GM10248 (cell line): ENCODE measurements at regions not wholly inside any gene's neighbourhood (a gene's known extent, or its start where the extent isn't known, plus 50 kb on each side); places are given as distances from the start of the nearest gene placed in this dataset.
"Not testable (repeated sequence)": the region's sequence is repeated elsewhere in the genome, so short reads cannot be mapped to it uniquely, and the experiment has no call there.

Experiments
- CTCF ChIA-PET: fragments of 300-600 bp; sonication (Branson Sonifier 250); formaldehyde crosslinking; extraction: SDS; loops from one replicate; lab custom pipeline; 2021; ENCODE audit warnings: antibody characterized with exemption; lab: Yijun Ruan, JAX
- POLR2A ChIA-PET: fragments of 350-650 bp; sonication (Branson Sonifier 250); formaldehyde crosslinking; extraction: SDS; loops from one replicate; lab custom pipeline; 2020; ENCODE audit warnings: antibody characterized with exemption; lab: Yijun Ruan, JAX
- DNase-seq: peaks from one replicate; pipeline ENCODE4 v3.0.0; 2012; ENCODE audit errors: extremely low spot score
- TF ChIP-seq, protein P1 (sequence below): IDR thresholded peaks from 2 replicates; pipeline ENCODE4 v1.5.1; 2012; ENCODE audit warnings: mild to moderate bottlenecking, low read depth; ENCODE audit errors: extremely low read depth, missing control alignments, control extremely low read depth

DNA sequence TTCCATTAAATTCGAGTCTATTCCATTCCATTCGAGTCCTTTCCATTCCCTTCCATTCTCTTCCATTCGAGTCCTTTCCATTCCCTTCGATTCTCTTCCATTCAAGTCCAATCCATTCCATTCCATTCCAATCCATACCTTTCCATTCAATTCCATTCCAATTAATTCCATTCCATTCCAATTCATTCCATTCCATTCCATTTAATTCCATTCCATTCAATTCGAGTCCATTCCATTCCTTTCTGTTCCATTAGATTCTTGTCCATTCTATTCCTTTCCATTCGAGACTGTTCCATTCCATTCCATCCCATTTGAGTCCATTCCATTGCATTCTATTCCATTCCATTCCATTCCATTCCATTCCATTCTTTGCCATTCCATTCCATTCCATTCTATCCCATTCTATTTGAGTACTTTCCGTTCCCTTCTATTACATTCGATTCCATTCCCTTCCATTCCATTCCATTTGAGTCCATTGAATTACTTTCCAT, 1130.0 kb downstream of the RPIA start:
- DNase-seq: no peak
- TF ChIP-seq, protein P1, sequence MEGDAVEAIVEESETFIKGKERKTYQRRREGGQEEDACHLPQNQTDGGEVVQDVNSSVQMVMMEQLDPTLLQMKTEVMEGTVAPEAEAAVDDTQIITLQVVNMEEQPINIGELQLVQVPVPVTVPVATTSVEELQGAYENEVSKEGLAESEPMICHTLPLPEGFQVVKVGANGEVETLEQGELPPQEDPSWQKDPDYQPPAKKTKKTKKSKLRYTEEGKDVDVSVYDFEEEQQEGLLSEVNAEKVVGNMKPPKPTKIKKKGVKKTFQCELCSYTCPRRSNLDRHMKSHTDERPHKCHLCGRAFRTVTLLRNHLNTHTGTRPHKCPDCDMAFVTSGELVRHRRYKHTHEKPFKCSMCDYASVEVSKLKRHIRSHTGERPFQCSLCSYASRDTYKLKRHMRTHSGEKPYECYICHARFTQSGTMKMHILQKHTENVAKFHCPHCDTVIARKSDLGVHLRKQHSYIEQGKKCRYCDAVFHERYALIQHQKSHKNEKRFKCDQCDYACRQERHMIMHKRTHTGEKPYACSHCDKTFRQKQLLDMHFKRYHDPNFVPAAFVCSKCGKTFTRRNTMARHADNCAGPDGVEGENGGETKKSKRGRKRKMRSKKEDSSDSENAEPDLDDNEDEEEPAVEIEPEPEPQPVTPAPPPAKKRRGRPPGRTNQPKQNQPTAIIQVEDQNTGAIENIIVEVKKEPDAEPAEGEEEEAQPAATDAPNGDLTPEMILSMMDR: no peak
- ChIA-PET CTCF (no interaction called here), POLR2A (no interaction called here)

DNA sequence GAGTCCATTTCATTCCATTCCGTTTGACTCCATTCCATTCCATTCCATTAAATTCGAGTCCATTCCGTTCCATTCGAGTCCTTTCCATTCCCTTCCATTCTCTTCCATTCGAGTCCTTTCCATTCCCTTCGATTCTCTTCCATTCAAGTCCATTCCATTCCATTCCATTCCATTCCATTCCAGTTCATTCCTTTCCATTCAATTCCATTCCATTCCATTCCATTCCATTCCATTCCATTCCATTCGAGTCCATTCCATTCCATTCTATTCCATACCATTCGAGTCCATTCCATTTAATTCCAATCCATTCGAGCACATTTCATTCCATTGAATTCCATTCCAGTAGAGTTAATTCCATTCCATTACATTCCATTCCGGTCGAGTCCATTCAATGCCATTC, 1130.9 kb downstream of the RPIA start:
- CTCF ChIA-PET, POLR2A ChIA-PET, DNase-seq: not testable (repeated sequence)

DNA sequence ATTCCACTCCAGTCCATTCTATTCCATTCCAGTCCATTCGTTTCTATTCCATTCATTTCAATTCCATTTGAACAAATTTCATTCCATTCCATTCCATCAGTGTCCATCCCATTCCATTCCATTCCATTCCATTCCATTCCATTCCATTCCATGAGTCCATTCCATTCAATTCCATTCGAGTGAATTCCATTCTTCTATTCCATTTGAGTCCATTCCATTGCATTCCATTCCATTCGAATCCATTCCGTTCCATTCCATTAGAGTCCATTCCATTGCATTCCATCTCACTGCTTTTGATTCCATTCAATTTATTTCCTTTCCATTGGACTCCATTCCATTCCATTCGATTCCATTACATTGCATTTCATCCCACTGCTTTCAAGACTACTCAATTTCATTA, 1132.1 kb downstream of the RPIA start:
- CTCF ChIA-PET: no interaction called here
- TF ChIP-seq, protein P1: no peak
- POLR2A ChIA-PET: no interaction called here
- no peak for DNase-seq

DNA sequence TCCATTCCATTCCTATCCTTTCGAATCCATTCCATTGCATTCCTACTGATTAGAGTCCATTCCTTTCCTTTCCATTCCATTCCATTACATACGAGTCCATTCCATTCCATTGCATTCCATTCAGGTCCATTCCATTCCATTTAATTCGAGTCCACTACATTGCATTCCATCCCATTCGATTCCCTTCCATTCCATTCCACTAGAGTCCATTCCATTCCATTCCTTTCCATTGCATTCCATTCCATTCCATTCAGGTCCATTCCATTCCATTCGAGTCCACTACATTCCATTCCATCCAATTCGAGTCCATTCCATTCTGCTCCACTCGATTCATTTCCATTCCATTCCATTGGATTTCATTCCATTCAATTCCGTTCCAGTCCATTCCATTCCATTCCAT, 1133.6 kb downstream of the RPIA start:
- no peak for DNase-seq
- ChIA-PET CTCF (no interaction called here), POLR2A (no interaction called here)
- TF ChIP-seq, protein P1: no peak

DNA sequence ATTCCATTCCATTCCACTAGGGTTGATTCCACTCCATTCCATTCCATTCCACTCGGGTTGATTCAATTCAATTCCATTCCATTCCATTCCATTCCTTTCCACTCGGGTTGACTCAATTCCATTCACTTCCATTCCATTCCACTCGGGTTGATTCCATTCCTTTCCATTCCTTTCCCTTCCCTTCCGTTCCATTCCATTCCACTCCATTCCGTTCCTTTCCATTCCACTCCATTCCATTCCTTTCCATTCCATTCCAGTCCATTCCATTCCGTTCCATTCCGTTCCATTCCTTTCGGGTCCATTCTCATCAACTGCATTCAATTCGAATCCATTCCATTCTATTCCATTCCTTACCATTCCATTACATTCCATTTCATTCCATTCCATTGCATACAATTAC, 1135.3 kb downstream of the RPIA start:
- DNase-seq, CTCF ChIA-PET, POLR2A ChIA-PET: not testable (repeated sequence)

DNA sequence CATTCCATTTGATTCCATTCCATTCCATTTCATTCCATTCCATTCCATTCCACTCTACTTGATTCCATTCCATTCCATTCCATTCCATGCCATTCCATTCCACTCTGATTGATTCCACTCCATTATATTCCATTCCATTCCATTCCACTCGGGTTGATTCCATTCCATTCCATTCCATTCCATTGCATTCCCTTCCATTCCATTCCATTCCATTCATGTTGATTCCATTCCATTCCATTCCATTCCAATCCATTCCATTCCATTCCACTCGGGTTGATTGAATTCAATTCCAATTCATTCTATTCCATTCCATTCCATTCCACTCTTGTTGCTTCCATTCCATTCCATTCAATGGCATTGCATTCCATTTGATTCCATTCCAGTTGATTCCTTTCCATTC, 1136.4 kb downstream of the RPIA start:
- DNase-seq, POLR2A ChIA-PET, CTCF ChIA-PET: not testable (repeated sequence)

DNA sequence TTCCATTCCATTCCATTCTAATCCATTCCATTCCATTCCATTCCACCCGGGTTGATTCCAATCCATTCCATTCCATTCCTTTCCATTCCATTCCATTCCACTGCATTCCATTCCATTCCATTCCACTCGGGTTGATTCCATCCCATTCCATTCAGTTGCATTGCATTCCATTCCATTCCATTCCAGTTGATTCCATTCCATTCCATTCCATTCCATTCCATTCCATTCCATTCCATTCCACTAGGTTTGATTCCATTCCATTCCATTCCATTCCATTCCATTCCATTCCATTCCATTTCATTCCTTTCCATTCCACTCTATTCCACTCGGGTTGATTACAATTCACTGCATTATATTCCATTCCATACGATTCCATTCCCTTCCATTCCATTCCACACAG, 1136.9 kb downstream of the RPIA start:
- POLR2A ChIA-PET, DNase-seq, CTCF ChIA-PET: not testable (repeated sequence)

DNA sequence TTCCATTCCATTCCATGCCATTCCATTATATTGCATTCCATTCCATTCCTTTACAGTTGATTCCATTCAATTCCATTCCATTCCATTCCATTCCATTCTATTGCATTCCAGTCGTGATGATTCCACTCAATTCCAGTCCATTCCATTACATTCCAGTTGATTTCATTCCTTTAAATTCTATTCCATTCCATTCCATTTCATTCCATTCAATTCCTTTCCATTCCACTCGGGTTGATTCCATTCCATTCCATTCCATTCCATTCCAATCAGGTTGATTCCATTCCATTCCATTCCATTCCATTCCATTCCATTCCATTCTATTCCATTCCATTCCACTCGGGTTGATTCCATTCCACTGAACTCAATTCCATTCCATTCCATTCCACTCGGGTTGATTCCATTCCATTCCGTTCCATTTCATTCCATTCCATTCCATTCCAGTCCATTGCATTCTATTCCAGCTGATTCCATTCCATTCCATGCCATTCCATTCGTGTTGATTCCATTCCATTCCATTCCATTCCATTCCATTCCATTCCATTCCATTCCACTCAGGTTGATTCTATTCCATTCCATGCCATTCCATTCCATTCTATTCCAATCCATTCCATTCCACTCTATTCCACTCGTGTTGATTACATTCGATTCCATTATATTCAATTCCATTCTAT, 1137.6 kb downstream of the RPIA start:
- DNase-seq, POLR2A ChIA-PET: not testable (repeated sequence)

DNA sequence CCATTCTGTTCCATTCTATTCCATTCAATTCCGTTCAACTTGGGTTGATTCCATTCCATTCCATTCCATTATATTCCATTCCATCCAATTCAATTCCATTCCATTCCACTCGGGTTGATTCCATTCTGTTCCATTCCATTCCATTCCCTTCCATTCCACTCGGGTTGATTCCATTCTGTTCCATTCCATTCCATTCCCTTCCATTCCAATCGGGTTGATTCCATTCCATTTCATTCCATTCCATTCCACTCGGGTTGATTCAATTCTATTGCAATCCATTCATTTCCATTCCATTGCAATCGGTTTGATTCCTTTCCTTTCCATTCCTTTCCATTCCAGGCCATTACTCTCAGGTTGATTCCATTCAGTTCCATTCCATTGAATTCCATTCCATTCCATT, 1138.4 kb downstream of the RPIA start:
- ChIA-PET CTCF (no interaction called here), POLR2A (no interaction called here)
- DNase-seq: no peak
- TF ChIP-seq, protein P1: no peak

More for the DNA sequence above, 1137.6 kb downstream of the RPIA start:
- CTCF ChIA-PET: not testable (repeated sequence)

DNA sequence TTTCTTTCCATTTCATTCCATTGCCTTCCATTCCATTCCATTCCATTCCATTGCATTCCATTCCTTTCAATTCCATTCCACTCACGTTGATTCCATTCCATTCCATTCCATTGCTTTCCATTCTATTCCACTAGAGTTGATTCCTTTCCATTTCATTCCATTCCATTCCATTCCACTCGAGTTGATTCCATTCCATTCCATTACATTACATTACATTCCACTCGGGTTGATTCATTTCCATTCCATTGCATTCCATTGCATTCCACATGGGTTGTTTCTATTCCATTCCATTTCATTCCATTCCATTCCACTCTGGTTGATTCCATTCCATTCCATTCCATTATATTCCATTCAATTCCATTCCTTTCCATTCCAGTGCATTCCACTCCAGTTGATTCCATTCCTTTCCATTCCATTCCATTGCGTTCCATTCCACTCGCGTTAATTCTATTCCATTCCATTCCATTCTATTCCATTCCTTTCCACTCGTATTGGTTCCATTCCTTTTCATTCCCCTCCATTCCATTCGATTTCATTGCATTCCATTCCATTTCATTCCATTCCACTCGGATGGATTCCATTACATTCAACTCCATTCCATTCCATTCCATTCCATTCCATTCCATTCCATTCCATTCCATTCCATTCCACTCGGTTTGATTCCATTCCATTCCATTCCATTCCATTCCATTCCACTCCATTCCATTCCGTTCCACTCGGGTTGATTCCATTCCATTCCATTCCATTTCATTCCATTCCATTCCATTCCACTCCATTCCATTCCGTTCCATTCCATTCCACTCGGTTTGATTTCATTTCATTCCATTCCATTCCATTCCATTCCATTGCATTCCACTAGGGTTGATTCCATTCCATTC, 1139.1 kb downstream of the RPIA start:
- DNase-seq, CTCF ChIA-PET, POLR2A ChIA-PET: not testable (repeated sequence)
